NCI-H2171 treated with DMSO at 0.1 percent for 48 hours (cell line): ENCODE measurements at regions not wholly inside any gene's neighbourhood (a gene's known extent, or its start where the extent isn't known, plus 50 kb on each side); places are given as distances from the start of the nearest gene placed in this dataset.
A peak's percentile ranks its signal among the peaks of the same experiment; 100 is the strongest.

Experiments
- DNase-seq: peaks from one replicate; lab custom pipeline; 2025; lab: John Stamatoyannopoulos, UW

- DNase-seq, result no peak
These were observed 162.7 kb upstream of the ID2 start for GRCh38 chr2:8518979-8519668.

GRCh38 chr2:8520791-8521344, 161.0 kb upstream of the ID2 start:
- DNase-seq, result no peak

GRCh38 chr2:8522687-8523086, 159.2 kb upstream of the ID2 start:
- no peak for DNase-seq

- no peak for DNase-seq
These were observed 157.5 kb upstream of the ID2 start for GRCh38 chr2:8524388-8524787.

GRCh38 chr2:8524823-8525222, 157.0 kb upstream of the ID2 start:
- DNase-seq, result no peak

GRCh38 chr2:8525236-8525581, 156.6 kb upstream of the ID2 start:
- DNase-seq, result no peak

- DNase-seq, result peak; percentile 62
These were observed 156.1 kb upstream of the ID2 start for GRCh38 chr2:8525582-8526402.

GRCh38 chr2:8526403-8526696, 155.5 kb upstream of the ID2 start:
- DNase-seq, result no peak

- DNase-seq, result no peak
These were observed 154.8 kb upstream of the ID2 start for GRCh38 chr2:8527031-8527430.

- no peak for DNase-seq
These were observed 154.2 kb upstream of the ID2 start for GRCh38 chr2:8527676-8528075.

GRCh38 chr2:8528863-8529262, 153.0 kb upstream of the ID2 start:
- DNase-seq, result no peak

GRCh38 chr2:8529706-8530277, 152.1 kb upstream of the ID2 start:
- DNase-seq, result no peak

GRCh38 chr2:8531481-8531880, 150.4 kb upstream of the ID2 start:
- DNase-seq, result no peak

- DNase-seq, result no peak
These were observed 149.4 kb upstream of the ID2 start for GRCh38 chr2:8532438-8532837.

- DNase-seq, result no peak
These were observed 147.9 kb upstream of the ID2 start for GRCh38 chr2:8533923-8534322.

GRCh38 chr2:8534386-8534728, 147.5 kb upstream of the ID2 start:
- DNase-seq, result no peak

GRCh38 chr2:8534729-8535468, 147.0 kb upstream of the ID2 start:
- no peak for DNase-seq

- DNase-seq, result no peak
These were observed 146.4 kb upstream of the ID2 start for GRCh38 chr2:8535469-8535795.

GRCh38 chr2:8535821-8536685, 145.8 kb upstream of the ID2 start:
- no peak for DNase-seq

- DNase-seq, result no peak
These were observed 144.9 kb upstream of the ID2 start for GRCh38 chr2:8536686-8537561.
